MM.1S (cell line): ENCODE measurements at regions not wholly inside any gene's neighbourhood (a gene's known extent, or its start where the extent isn't known, plus 50 kb on each side); places are given as distances from the start of the nearest gene placed in this dataset.

Experiments
- DNase-seq: peaks from one replicate; pipeline ENCODE4 v3.0.0-alpha.2; 2015
- H2AFZ ChIP-seq: fragments of 300-600 bp; sonication (generic); 2 replicates; pipeline ENCODE4 v1.6.0; 2016; ENCODE audit warnings: antibody characterized with exemption, low read length
- H3F3A ChIP-seq: fragments of 300-600 bp; sonication (generic); 2 replicates; pipeline ENCODE4 v1.6.1; 2016; ENCODE audit warnings: mild to moderate bottlenecking, antibody characterized with exemption, low read length, moderate library complexity, mixed read lengths; ENCODE audit not compliant: insufficient read depth
- H3K27ac ChIP-seq: fragments of 300-600 bp; sonication (generic); 2 replicates; pipeline ENCODE4 v1.5.1; 2016; ENCODE audit warnings: mild to moderate bottlenecking, low read length
- H3K27me3 ChIP-seq: fragments of 300-600 bp; sonication (generic); replicated peaks from 2 replicates; pipeline ENCODE4 v1.6.0; 2016; ENCODE audit warnings: low read length; ENCODE audit not compliant: insufficient read depth
- H3K36me3 ChIP-seq: fragments of 300-600 bp; sonication (generic); replicated peaks from 2 replicates; pipeline ENCODE4 v1.6.1; 2016; ENCODE audit warnings: mild to moderate bottlenecking, low read length, mixed read lengths; ENCODE audit not compliant: insufficient read depth
- H3K4me1 ChIP-seq: fragments of 300-600 bp; sonication (generic); 2 replicates; pipeline ENCODE4 v1.6.1; 2016; ENCODE audit warnings: low read length, mixed read lengths
- H3K4me2 ChIP-seq: fragments of 300-600 bp; sonication (generic); 2 replicates; pipeline ENCODE4 v1.6.0; 2016; ENCODE audit warnings: low read depth, low read length
- H3K4me3 ChIP-seq: fragments of 300-600 bp; sonication (generic); 2 replicates; pipeline ENCODE4 v1.5.1; 2016; ENCODE audit warnings: low read length, mixed read lengths
- H3K79me2 ChIP-seq: fragments of 300-600 bp; sonication (generic); 2 replicates; pipeline ENCODE4 v1.6.1; 2016; ENCODE audit warnings: mixed run types, low read length, mixed read lengths
- H3K9ac ChIP-seq: fragments of 300-600 bp; sonication (generic); 2 replicates; pipeline ENCODE4 v1.6.1; 2016; ENCODE audit warnings: low read length, mixed read lengths
- H3K9me2 ChIP-seq: fragments of 300-600 bp; sonication (generic); replicated peaks from 2 replicates; pipeline ENCODE4 v1.6.1; 2016; ENCODE audit warnings: mild to moderate bottlenecking, low read length, mixed read lengths; ENCODE audit not compliant: insufficient read depth
- H3K9me3 ChIP-seq: fragments of 300-600 bp; sonication (generic); replicated peaks from 2 replicates; pipeline ENCODE4 v1.6.1; 2016; ENCODE audit warnings: mild to moderate bottlenecking, low read length, mixed read lengths; ENCODE audit not compliant: insufficient read depth
- H4K20me1 ChIP-seq: fragments of 300-600 bp; sonication (generic); 2 replicates; pipeline ENCODE4 v1.6.1; 2016; ENCODE audit warnings: mild to moderate bottlenecking, low read length, moderate library complexity, mixed read lengths; ENCODE audit not compliant: insufficient read depth
- CTCF ChIP-seq: fragments of 300-600 bp; sonication (generic); IDR thresholded peaks from 2 replicates; pipeline ENCODE4 v1.5.1; 2016; ENCODE audit warnings: antibody characterized with exemption, low read length, mixed read lengths
- EZH2 ChIP-seq: fragments of 300-600 bp; sonication (generic); optimal IDR thresholded peaks from 2 replicates; pipeline ENCODE3; 2017; ENCODE audit warnings: low read depth, mild to moderate bottlenecking, antibody characterized with exemption, low read length, mixed read lengths
- EZH2phosphoT487 ChIP-seq: fragments of 300-600 bp; sonication (generic); IDR thresholded peaks from 2 replicates; pipeline ENCODE4 v1.6.1; 2018; ENCODE audit warnings: antibody characterized with exemption, low read length

DNA sequence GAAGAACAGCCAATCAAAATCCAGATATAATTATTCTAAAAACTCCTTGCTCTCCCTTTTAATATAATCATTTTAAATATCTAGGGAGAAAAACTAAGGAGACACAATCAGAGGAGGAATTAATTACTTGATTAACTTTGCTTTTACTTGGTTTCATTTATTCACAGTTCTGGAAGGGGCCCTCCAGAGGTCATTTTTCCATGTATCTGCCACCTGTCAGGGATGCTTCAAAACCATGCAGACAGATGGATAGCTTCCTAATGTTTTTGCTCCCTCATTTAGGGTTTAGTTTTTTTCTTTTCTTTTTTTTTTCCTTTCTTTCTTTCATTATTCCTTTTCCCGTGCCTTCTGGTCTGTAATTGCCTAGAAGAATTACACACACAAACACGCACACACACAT lies 438.1 kb upstream of the ARPP21 start:
- H3K9me3 ChIP-seq: no peaks in the 10 kb centered on the region
- H2AFZ ChIP-seq: no peak overlapping the region
- H3F3A ChIP-seq: no peaks in the 10 kb centered on the region
- H3K27ac ChIP-seq: no peak overlapping the region
- DNase-seq: no peak
- H3K4me1 ChIP-seq: no peaks in the 10 kb centered on the region
- H3K4me2 ChIP-seq: no peak overlapping the region
- no peaks in the 10 kb centered on the region for H4K20me1 ChIP-seq
- H3K9me2 ChIP-seq: no peaks in the 10 kb centered on the region
- H3K27me3 ChIP-seq: no peaks in the 10 kb centered on the region
- no peak for TF ChIP-seq EZH2phosphoT487
- no peak for TF ChIP-seq EZH2
- no peak for TF ChIP-seq CTCF
- no peaks in the 10 kb centered on the region for H3K36me3 ChIP-seq
- H3K4me3 ChIP-seq: no peak overlapping the region
- H3K9ac ChIP-seq: no peak overlapping the region
- H3K79me2 ChIP-seq: no peaks in the 10 kb centered on the region

- Histone ChIP-seq H3K27ac (no peak overlapping the region), H3K9ac (no peak overlapping the region), H3K36me3 (no peaks in the 10 kb centered on the region), H3K4me3 (no peak overlapping the region), H3K9me2 (no peaks in the 10 kb centered on the region), H3K79me2 (no peaks in the 10 kb centered on the region), H3K27me3 (no peaks in the 10 kb centered on the region), H4K20me1 (no peaks in the 10 kb centered on the region), H3K9me3 (no peaks in the 10 kb centered on the region), H2AFZ (no peak overlapping the region), H3K4me1 (no peaks in the 10 kb centered on the region), H3K4me2 (no peak overlapping the region), H3F3A (no peaks in the 10 kb centered on the region)
- TF ChIP-seq EZH2: no peak
- TF ChIP-seq CTCF: no peak
- TF ChIP-seq EZH2phosphoT487: no peak
- no peak for DNase-seq
These were observed 423.5 kb upstream of the ARPP21 start for GRCh38 chr3:35215525-35216500.

DNA sequence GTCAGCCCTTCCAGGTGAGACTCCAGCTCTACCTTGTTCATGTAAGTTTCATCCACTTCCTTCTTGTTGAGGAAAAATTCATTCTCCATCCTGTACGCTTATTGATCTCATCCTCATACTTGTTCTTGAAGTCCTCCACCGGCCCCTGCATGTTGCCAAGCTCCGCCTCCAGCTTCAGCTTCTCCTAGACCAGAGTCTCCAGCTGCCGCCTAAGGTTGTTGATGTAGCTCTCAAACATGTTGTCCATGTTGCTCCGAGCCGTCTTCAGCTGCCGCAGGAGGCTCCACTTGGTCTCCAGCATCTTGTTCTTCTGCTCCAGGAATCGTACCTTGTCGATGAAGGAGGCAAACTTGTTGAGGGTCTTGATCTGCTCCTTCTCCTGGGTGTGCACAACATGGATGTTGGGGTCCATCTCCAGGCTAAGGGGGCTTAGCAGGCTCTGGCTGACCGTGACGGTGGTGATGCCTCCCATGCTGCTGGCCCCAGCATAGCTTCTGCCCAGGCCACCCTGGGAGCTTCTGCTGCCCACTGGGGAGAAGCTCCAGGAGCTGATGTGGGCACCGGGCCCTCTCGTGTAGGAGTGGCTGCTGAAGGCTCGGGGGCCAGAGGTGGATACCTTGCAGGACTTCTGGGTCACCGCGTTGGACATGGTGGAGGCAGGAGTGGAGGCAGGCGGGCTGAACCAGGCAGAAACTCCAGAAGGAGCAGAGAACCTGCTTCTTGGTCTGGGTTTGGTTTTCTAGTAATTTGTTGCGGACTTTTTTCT lies 422.6 kb upstream of the ARPP21 start:
- TF ChIP-seq EZH2 (no peak), CTCF (no peak), EZH2phosphoT487 (no peak)

More for the DNA sequence above, 422.6 kb upstream of the ARPP21 start:
- Histone ChIP-seq H3K9ac (no peak overlapping the region), H3K9me2 (no peaks in the 10 kb centered on the region), H3F3A (no peaks in the 10 kb centered on the region), H3K4me3 (no peak overlapping the region), H3K27me3 (no peaks in the 10 kb centered on the region), H2AFZ (no peak overlapping the region), H3K27ac (no peak overlapping the region), H3K4me1 (no peaks in the 10 kb centered on the region), H3K36me3 (no peaks in the 10 kb centered on the region), H4K20me1 (no peaks in the 10 kb centered on the region), H3K9me3 (no peaks in the 10 kb centered on the region), H3K79me2 (no peaks in the 10 kb centered on the region), H3K4me2 (no peak overlapping the region)
- DNase-seq: no peak
